ENCODE measurements at regions not wholly inside any gene's neighbourhood (a gene's known extent, or its start where the extent isn't known, plus 50 kb on each side); places are given as distances from the start of the nearest gene placed in this dataset.

GRCh38 chr10:124220547-124220946, 127.1 kb upstream of the CHST15 start:
- DNase-seq (ENCODE audit: low spot score): no peak
- ATAC-seq: no peak
- H3K36me3 Mint-ChIP-seq: no peaks in the 10 kb centered on the region
- no peak overlapping the region for H3K27ac Mint-ChIP-seq
- no peaks in the 10 kb centered on the region for H3K9me3 Mint-ChIP-seq
- ChIA-PET CTCF (interaction anchor here (0.8 to 3.6 kb wide), 2 partner anchors 168 to 225 kb away, joined by 3 to 21 read pairs; no protein-coding TSS in a partner anchor), POLR2A (no interaction called here)
- peaks cover 13% of the 10 kb centered on the region for H3K4me1 Mint-ChIP-seq
- TF ChIP-seq ZBTB43 (CRISPR knock-in tag; IDR thresholded peaks at IDR 0.05): no peak
- TF ChIP-seq TEAD1 (CRISPR knock-in tag; IDR thresholded peaks at IDR 0.05): no peak
- no peak for TF ChIP-seq TP53 (CRISPR knock-in tag; IDR thresholded peaks at IDR 0.05)
- TF ChIP-seq ATF6 (CRISPR knock-in tag; IDR thresholded peaks at IDR 0.05): no peak
- TF ChIP-seq ETV6 (CRISPR knock-in tag; IDR thresholded peaks at IDR 0.05): no peak
- TF ChIP-seq NFATC4 (CRISPR knock-in tag; IDR thresholded peaks at IDR 0.05): no peak
- no peak for TF ChIP-seq SOX15 (CRISPR knock-in tag; IDR thresholded peaks at IDR 0.05)
- TF ChIP-seq SMAD4 (CRISPR knock-in tag; IDR thresholded peaks at IDR 0.05): no peak
- no peak for TF ChIP-seq CREB1 (CRISPR knock-in tag; IDR thresholded peaks at IDR 0.05)
- TF ChIP-seq, protein P1, sequence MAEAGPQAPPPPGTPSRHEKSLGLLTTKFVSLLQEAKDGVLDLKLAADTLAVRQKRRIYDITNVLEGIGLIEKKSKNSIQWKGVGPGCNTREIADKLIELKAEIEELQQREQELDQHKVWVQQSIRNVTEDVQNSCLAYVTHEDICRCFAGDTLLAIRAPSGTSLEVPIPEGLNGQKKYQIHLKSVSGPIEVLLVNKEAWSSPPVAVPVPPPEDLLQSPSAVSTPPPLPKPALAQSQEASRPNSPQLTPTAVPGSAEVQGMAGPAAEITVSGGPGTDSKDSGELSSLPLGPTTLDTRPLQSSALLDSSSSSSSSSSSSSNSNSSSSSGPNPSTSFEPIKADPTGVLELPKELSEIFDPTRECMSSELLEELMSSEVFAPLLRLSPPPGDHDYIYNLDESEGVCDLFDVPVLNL (CRISPR knock-in tag; IDR thresholded peaks at IDR 0.05; ENCODE audit: borderline replicate concordance, low read depth): no peak
- TF ChIP-seq ATF2 (CRISPR knock-in tag; IDR thresholded peaks at IDR 0.05; ENCODE audit: borderline replicate concordance, low read depth): no peak
- TF ChIP-seq ZMAT4 (CRISPR knock-in tag; IDR thresholded peaks at IDR 0.05): no peak
- TF ChIP-seq ZNF671 (CRISPR knock-in tag; IDR thresholded peaks at IDR 0.05): no peak
- H3K27me3 Mint-ChIP-seq (ENCODE audit: low read depth): no peaks in the 10 kb centered on the region; the same call in 1 of the 2 replicates
- H3K4me3 Mint-ChIP-seq: no peak overlapping the region

DNA sequence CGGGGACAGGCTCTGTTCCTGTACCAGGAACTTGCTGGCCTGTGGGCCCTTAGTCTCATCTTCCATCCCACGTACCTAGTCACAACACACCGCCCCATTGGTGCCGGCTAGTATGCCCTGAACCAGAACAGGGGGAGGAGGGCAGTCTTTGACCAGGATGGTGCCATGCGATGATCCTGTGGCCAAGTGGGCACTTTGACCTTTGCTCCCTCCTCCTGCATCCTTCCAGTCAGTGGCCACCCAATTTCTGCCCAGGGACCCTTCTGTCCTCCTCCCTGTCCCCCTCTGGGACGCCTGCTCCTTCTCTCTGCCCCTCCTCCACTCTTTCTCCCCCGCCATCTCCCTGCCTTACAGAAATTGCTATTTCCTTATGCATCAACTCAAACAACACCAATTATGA, 126.3 kb upstream of the CHST15 start:
- Mint-ChIP-seq H3K4me1 (peaks cover 13% of the 10 kb centered on the region), H3K27me3 (ENCODE audit: low read depth) (no peaks in the 10 kb centered on the region; the same call in 1 of the 2 replicates), H3K27ac (no peak overlapping the region), H3K9me3 (no peaks in the 10 kb centered on the region), H3K36me3 (no peaks in the 10 kb centered on the region), H3K4me3 (no peak overlapping the region)
- no peak for DNase-seq (ENCODE audit: low spot score)
- ChIA-PET CTCF (interaction anchor here (0.7 to 2.9 kb wide), 5 partner anchors 26 to 225 kb away, joined by 3 to 22 read pairs (median 5); no protein-coding TSS in a partner anchor), POLR2A (no interaction called here)
- no peak for ATAC-seq
- TF ChIP-seq KAT7 (CRISPR knock-in tag; IDR thresholded peaks at IDR 0.05; ENCODE audit: borderline replicate concordance) (no peak), GTF2I (CRISPR knock-in tag; conservative IDR thresholded peaks at IDR 0.05) (no peak), ATF1 (CRISPR knock-in tag; IDR thresholded peaks at IDR 0.05) (no peak), FOXJ3 (CRISPR knock-in tag; IDR thresholded peaks at IDR 0.05; ENCODE audit: borderline replicate concordance) (no peak), NR2C2 (CRISPR knock-in tag; IDR thresholded peaks at IDR 0.05) (no peak), ZNF219 (CRISPR knock-in tag; IDR thresholded peaks at IDR 0.05; ENCODE audit: borderline replicate concordance) (no peak), ZNF232 (CRISPR knock-in tag; IDR thresholded peaks at IDR 0.05) (no peak), GABPB1 (CRISPR knock-in tag; IDR thresholded peaks at IDR 0.05) (no peak), AR (CRISPR knock-in tag; IDR thresholded peaks at IDR 0.05) (no peak)
- TF ChIP-seq, protein P2, sequence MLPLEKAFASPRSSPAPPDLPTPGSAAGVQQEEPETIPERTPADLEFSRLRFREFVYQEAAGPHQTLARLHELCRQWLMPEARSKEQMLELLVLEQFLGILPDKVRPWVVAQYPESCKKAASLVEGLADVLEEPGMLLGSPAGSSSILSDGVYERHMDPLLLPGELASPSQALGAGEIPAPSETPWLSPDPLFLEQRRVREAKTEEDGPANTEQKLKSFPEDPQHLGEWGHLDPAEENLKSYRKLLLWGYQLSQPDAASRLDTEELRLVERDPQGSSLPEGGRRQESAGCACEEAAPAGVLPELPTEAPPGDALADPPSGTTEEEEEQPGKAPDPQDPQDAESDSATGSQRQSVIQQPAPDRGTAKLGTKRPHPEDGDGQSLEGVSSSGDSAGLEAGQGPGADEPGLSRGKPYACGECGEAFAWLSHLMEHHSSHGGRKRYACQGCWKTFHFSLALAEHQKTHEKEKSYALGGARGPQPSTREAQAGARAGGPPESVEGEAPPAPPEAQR (CRISPR knock-in tag; IDR thresholded peaks at IDR 0.05): no peak
- TF ChIP-seq, protein P3, sequence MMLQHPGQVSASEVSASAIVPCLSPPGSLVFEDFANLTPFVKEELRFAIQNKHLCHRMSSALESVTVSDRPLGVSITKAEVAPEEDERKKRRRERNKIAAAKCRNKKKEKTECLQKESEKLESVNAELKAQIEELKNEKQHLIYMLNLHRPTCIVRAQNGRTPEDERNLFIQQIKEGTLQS (CRISPR knock-in tag; conservative IDR thresholded peaks at IDR 0.05): no peak
- TF ChIP-seq, protein P4, sequence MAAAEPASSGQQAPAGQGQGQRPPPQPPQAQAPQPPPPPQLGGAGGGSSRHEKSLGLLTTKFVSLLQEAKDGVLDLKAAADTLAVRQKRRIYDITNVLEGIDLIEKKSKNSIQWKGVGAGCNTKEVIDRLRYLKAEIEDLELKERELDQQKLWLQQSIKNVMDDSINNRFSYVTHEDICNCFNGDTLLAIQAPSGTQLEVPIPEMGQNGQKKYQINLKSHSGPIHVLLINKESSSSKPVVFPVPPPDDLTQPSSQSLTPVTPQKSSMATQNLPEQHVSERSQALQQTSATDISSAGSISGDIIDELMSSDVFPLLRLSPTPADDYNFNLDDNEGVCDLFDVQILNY (CRISPR knock-in tag; IDR thresholded peaks at IDR 0.05): no peak

Measured in WTC11 (cell line).